Activated CD8-positive, alpha-beta memory T cell treated with anti-CD3 and anti-CD28 coated beads, Interleukin-2, amount 50 U/mL, for 4 hours (primary cell): ENCODE measurements at regions not wholly inside any gene's neighbourhood (a gene's known extent, or its start where the extent isn't known, plus 50 kb on each side); places are given as distances from the start of the nearest gene placed in this dataset.
A peak's percentile ranks its signal among the peaks of the same experiment; 100 is the strongest.

ENCODE experiments used
- DNase-seq: peaks from one replicate; pipeline ENCODE4 v3.0.0-alpha.2; 2020

- DNase-seq, result no peak
These were observed 55.1 kb downstream of the PJA1 start for GRCh38 chrX:69110116-69110530.

- DNase-seq, result no peak
These were observed 55.5 kb downstream of the PJA1 start for GRCh38 chrX:69109706-69110105.

GRCh38 chrX:69109036-69109663, 56.1 kb downstream of the PJA1 start:
- no peak for DNase-seq

DNA sequence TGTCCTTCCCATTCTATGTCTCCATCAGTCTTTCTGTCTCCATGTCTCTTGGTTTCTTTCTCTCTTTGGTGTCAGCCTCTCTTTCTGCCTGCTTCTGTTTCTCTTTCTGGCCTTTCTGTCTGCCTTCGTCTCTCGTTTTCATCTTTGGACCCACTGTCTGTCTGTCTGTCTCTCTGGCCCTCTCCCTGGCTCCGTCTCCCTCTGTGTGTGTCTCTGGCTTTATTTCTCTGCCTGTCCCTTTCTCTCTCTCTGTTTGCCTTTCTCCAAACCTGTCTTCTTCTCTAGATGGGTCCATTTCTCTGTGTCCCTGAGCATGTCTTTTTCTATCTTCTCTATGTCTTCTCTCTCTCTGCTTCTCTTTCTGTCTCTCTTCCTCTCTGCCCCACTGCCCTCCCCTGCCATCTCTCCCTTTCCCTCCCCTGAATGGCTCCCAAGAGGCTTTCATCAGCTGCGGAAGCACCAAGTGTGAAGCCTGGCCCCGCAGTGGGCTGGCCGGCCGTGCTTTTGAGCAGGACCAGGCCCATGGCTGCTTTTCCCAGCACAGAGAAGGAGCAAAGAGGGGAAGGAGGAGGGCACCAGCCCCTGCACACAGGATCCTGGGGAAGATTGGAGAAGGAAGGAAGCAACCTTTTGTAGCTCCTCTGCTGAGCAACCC, 57.4 kb downstream of the PJA1 start:
- no peak for DNase-seq

GRCh38 chrX:69107231-69107739, 58.0 kb downstream of the PJA1 start:
- no peak for DNase-seq

DNA sequence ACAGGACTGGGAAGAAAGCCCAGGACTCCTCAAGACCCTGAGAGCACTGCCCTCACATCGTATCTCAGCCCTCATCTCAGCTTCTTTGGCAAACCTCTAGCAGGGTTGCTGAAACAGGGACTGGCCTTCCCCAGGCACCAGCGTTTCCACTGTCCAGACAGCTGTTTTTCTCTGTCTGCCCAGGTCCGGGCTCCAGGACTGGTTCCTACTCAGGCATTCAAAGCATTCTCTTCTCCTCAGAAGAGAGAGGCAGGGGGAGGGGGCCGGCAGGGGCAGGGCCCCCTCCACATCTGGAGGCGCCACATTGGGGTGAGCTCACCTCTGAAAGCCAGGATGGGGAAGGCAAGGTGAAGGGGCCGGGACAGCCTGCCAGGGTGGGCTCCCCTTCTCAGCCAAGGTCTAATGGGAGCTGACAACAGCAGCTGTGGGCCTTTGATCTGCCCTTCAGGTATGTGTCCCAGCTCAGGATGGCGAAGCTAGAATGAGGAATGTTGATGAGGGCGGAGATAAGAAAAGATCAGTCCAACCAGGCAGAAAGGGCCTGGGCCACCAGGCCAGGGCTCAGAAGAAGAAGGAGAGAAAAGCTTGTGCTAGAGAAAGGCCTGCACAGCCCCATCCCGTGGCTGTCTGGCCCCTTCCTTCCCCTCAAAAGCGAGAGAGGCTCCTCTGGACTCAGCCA, 60.4 kb downstream of the PJA1 start:
- no peak for DNase-seq

GRCh38 chrX:69103539-69103938, 61.7 kb downstream of the PJA1 start:
- no peak for DNase-seq

GRCh38 chrX:69102612-69103194, 62.5 kb downstream of the PJA1 start:
- no peak for DNase-seq

GRCh38 chrX:69101683-69102251, 63.5 kb downstream of the PJA1 start:
- DNase-seq, result no peak

DNA sequence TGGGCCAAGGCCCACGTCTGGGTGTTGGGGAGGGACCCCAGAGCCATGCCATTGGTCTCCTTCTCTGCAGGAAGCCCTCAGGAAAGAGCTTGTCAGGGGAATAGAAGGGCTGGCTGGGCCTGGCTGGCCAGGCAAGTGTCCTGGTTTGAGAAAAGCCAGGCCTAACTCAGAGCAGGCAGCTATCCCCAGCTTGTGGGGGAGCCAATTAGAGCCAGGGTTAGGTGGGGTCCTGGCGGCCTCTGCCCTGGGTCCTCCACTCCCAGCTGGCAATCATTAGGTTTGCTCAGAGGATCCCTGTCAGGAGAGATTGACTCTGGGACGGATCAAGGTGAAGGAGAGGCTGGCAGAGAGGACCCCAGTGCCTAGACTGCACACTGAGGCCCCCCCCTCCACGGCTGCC, 64.8 kb downstream of the PJA1 start:
- DNase-seq, result no peak

- DNase-seq, result no peak
These were observed 67.6 kb downstream of the PJA1 start for GRCh38 chrX:69097451-69098236.

DNA sequence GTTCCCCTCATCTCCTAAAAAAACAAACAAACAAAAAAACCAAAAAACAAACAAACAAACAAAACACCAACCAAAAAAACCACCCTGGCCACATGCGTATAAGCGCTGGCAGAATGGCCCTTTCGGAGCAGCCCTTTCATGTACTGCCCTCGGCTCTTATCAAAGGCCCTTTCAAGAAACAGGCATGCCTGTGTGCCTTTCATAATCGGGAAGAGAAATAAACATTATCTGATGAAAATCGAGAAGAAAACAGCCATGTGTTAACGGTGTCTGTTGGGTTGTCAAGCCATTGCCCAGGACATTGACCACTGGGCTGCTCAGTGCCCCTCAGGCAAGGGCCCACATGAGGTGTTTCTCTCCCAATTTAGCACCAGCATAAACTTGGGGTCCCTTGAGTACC, 68.3 kb downstream of the PJA1 start:
- no peak for DNase-seq

- DNase-seq, result no peak
These were observed 70.1 kb downstream of the PJA1 start for GRCh38 chrX:69094977-69095669.

DNA sequence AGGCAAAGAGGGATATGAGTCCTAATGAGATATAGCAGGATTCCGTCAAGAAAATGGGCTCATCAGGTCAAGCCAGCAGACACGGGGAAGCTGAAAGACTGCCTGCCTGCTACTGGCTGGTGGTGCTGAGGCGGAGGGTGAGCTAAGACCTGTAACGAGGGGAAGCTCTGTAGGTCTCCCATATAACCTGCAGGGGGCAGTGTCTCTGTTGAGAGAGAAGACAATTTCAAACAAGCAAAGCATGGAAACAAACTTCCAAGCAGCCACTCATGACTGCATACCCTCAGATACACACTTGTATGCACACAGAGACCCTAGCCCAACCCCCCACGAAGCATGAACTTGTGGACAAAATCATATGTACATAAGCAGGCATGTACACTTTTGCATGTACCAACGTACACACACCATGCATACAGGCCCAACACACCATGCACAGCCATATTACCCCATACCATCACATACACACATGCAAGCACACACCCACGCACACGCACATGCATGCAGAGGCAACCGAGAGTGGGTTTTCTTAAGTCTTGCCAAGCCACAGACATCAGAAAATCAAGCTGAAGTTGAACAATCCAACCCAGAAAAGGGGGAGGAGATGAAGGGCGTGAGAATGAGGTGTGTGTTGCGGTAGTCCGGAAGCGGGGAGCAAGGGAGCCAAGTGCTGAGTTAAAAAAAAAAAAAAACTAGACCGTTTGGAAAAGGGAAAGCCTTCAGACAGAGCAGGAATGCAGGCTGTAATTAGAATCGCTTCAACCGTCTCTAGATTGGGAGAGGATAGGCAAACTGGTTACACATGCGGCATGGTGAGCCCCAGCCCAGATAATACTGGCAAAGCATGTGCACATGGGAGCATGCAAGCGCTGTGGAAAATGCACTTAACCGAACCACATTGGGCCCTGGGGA, 71.0 kb downstream of the PJA1 start:
- peak; percentile 20 for DNase-seq

GRCh38 chrX:69090022-69090421, 75.2 kb downstream of the PJA1 start:
- DNase-seq, result no peak

GRCh38 chrX:69089203-69089602, 76.0 kb downstream of the PJA1 start:
- no peak for DNase-seq

GRCh38 chrX:69088171-69088938, 76.9 kb downstream of the PJA1 start:
- no peak for DNase-seq

GRCh38 chrX:69085826-69086225, 79.4 kb downstream of the PJA1 start:
- DNase-seq, result no peak

GRCh38 chrX:69085151-69085550, 80.1 kb downstream of the PJA1 start:
- DNase-seq, result no peak

- no peak for DNase-seq
These were observed 81.5 kb downstream of the PJA1 start for GRCh38 chrX:69083801-69084200.
